NCI-H1694 (cell line): ENCODE measurements at regions not wholly inside any gene's neighbourhood (a gene's known extent, or its start where the extent isn't known, plus 50 kb on each side); places are given as distances from the start of the nearest gene placed in this dataset.

Source experiments
- DNase-seq: peaks from one replicate; lab custom pipeline; 2025; lab: John Stamatoyannopoulos, UW

DNA sequence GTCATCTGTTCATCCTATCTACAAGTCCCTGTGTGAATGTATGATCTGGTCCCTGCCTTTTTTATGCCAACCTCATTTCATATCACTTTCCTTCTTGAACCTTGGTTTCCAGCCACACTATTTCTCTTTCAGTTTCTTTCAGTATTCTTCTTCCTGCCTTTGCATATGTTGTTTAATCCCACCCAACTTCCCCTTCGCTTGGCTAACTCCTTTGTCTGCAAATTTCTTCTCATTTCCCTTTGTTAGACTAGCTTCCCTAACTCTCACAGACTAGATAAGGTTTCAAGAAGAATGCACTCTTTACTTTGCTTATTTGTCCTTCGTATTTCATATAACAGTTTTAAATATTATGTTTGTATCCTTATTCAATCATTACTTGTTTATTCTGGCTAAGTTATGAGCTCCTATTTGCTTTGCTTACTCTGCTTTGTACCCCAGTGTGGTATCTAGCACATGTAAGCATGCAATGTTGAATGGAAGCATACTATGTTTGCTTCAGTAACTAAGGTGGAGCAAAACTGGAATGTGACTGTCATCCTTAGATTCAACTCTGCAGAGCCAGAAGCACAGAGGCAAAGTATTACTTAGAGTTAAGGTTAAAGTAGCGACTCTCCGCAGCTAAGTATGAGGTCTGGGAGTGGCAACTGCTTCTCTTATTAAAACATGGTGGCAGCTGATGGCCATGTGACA is 681.3 kb downstream of the CPS1 start:
- DNase-seq, result no peak

DNA sequence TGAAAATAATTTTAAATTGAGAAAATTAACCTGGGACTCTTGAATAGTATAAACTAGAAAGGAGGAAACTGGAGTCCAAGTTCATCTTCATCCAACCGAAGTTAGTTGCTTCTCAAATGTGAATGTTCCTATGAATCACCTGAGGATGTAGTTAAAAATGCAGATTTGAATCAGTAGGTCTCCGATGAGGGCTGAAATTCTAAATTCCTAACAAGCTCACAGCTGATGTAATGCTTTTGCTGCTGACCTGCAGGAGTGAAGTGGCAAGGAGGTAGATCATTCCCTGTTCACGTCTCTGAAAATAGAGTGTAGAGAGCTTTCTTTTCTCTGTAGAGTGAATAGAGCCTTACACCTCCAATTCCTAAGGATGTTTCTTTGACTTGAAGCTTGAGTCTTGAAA is 685.5 kb downstream of the CPS1 start:
- DNase-seq, result no peak

DNA sequence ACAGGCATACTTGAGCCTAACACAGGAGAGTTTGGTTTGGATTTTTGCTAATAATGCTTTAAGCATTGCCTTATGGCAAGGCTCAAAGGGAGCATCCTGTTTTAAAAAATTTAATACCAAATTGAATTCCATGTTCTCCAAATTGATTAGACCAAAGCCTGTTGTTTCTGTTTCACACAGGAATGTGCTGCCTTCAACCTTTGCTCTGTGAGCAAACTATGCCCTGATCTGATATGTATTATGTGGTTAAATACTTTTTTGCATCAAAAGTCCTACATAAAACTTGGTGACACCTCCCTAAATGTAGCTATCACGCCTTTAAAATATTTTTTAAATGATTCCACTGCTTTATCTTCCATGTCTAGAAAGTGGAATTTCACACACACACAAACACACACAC is 691.4 kb downstream of the CPS1 start:
- no peak for DNase-seq

DNA sequence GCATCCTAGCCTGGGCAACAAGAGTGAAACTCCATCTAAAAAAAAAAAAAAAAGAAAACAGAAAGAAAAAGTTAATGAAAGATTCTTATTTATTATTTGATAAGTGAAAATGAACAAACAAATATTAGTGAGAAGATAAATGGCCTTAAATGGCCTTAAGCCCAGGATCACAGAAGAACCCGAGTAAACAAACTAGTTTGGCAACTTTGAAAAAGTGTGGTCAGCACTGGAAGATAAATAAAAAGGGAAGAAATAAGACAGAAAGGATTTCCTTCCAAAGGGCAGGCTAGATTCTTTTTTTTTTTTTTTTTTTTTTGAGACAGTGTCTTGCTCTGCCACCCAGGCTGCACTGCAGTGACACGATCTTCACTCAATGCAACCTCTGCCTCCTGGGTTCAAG is 692.4 kb downstream of the CPS1 start:
- no peak for DNase-seq

DNA sequence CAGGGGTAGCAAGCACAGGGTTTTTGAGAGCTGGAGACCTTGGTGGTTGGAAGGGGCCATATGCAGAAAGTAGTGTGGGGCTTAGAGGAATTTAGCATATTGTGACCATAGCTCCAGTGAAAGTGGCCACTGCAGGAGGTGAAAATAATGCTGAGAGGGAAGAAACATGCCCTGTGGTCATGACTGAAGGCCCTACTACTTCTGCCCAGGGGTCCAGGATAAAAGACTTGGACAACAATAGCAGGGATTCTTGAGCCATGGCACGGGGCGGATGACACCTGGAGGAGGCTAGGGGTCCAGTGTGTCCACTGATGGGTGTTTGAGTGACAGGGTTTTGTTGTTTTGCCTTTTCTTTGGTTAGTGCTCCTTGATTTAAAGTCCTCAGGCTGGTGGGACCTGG is 694.6 kb downstream of the CPS1 start:
- no peak for DNase-seq

- DNase-seq, result no peak
Observed at GRCh38 chr2:211258646-211259335, 702.4 kb downstream of the CPS1 start.

GRCh38 chr2:211259831-211260476 is 703.6 kb downstream of the CPS1 start:
- no peak for DNase-seq

GRCh38 chr2:211270257-211270656 is 713.9 kb downstream of the CPS1 start:
- DNase-seq, result no peak

DNA sequence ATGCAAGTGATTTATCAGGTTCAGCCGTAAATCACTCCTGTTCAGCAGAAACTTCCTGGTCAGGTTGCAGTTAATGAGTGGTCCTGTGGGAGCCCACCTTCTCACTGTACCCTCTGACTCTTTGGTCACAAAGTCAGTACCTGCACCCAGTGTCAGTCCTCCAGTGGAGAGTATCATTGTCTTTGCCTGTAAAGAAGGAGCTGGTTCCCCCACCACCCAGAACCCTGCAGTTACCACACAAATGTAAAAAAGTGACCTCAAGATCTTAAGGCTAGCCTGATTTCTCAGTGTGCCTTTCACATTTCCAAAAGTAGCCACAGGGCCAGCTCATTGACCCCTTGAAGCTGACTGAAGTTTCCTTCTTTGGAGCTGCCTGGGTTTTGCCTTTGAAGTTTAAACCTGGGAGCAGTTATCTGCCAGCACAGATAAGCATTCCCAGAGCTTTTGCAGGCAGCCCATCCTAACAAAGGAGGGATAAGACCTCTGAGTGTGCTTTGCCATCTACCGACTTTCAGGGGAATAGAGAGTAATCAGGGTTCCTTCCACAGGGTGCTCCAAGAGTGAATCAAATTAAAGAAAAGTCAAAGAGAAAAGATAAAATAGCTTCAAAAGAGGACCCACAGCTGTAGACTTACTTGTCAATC is 725.2 kb downstream of the CPS1 start:
- DNase-seq, result no peak

DNA sequence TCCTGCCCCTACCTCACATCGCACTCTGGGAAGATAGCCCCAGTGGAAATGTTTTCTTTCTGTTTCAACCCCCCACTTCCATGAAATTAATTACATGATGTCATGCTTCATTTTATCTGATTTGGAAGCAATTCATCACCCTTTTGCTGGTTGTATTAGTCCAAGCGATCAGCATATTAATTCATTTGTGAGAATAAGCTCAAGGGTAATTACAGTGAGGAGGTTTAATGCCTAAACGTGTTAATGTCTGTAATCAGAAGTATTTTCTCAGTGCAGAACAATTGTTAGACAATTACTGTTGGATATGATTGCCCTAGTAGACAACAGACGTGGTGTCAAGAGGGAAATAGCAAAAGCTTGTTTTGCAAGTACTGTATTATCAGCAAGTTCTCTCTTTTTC is 746.3 kb downstream of the CPS1 start:
- no peak for DNase-seq

- no peak for DNase-seq
Observed at GRCh38 chr2:211306929-211307328, 750.5 kb downstream of the CPS1 start.
